ENCODE measurements at regions not wholly inside any gene's neighbourhood (a gene's known extent, or its start where the extent isn't known, plus 50 kb on each side); places are given as distances from the start of the nearest gene placed in this dataset.

GRCh38 chr10:113463777-113464176, 89.1 kb upstream of the HABP2 start:
- H3K4me3 Mint-ChIP-seq = no peak overlapping the region
- Histone ChIP-seq H3K9ac (ENCODE audit: extremely low read depth, low read length, poor library complexity, severe bottlenecking) (no peak overlapping the region), H3K4me3 (ENCODE audit: low read length) (no peak overlapping the region), H3K36me3 (ENCODE audit: control insufficient read depth, insufficient read depth, low read length) (no peaks in the 10 kb centered on the region), H3K27ac (ENCODE audit: low read depth, low read length) (no peak overlapping the region), H3K9me3 (ENCODE audit: control insufficient read depth, low read length) (no peaks in the 10 kb centered on the region), H3K27me3 (ENCODE audit: control insufficient read depth, insufficient read depth, low read length, poor library complexity, severe bottlenecking) (no peaks in the 10 kb centered on the region), H3K4me1 (ENCODE audit: control insufficient read depth, insufficient read depth, low read length) (peaks cover 3% of the 10 kb centered on the region)
- H3K9me3 Mint-ChIP-seq = no peaks in the 10 kb centered on the region
- no peak for TF ChIP-seq CTCF (conservative IDR thresholded peaks at IDR 0.05)
- no peaks in the 10 kb centered on the region for H3K36me3 Mint-ChIP-seq (ENCODE audit: low read depth)
- H3K27me3 Mint-ChIP-seq (ENCODE audit: insufficient read depth) = peaks cover 5% of the 10 kb centered on the region
- H3K4me1 Mint-ChIP-seq = peaks cover 18% of the 10 kb centered on the region
- no peak for DNase-seq
- no peak overlapping the region for H3K27ac Mint-ChIP-seq
- 92 to 95% methylated on average over 3 of the region's 3 CpGs for WGBS, 2 experiments (ENCODE audit: insufficient coverage in 1 of 2, insufficient read length in 1 of 2)

- Mint-ChIP-seq H3K27ac (no peak overlapping the region), H3K4me3 (no peak overlapping the region), H3K9me3 (peaks cover 23% of the 10 kb centered on the region), H3K36me3 (ENCODE audit: low read depth) (peaks cover 4% of the 10 kb centered on the region), H3K4me1 (peaks cover 14% of the 10 kb centered on the region), H3K27me3 (ENCODE audit: insufficient read depth) (peaks cover 5% of the 10 kb centered on the region)
- Histone ChIP-seq H3K4me3 (ENCODE audit: low read length) (no peak overlapping the region), H3K27ac (ENCODE audit: low read depth, low read length) (no peak overlapping the region), H3K9me3 (ENCODE audit: control insufficient read depth, low read length) (peaks cover 25% of the 10 kb centered on the region), H3K4me1 (ENCODE audit: control insufficient read depth, insufficient read depth, low read length) (no peaks in the 10 kb centered on the region), H3K36me3 (ENCODE audit: control insufficient read depth, insufficient read depth, low read length) (no peaks in the 10 kb centered on the region), H3K27me3 (ENCODE audit: control insufficient read depth, insufficient read depth, low read length, poor library complexity, severe bottlenecking) (no peaks in the 10 kb centered on the region), H3K9ac (ENCODE audit: extremely low read depth, low read length, poor library complexity, severe bottlenecking) (no peak overlapping the region)
- no peak for DNase-seq
- no peak for TF ChIP-seq CTCF (conservative IDR thresholded peaks at IDR 0.05)
- WGBS, 2 experiments (ENCODE audit: insufficient coverage in 1 of 2, insufficient read length in 1 of 2) = 100% methylated on average over 1 of the region's 3 CpGs; no CpG with 5 or more reads in 1 of the 2 experiments
These were observed 83.1 kb upstream of the HABP2 start for GRCh38 chr10:113469796-113470195.

GRCh38 chr10:113470372-113471240, 82.2 kb upstream of the HABP2 start:
- no peak for TF ChIP-seq CTCF (conservative IDR thresholded peaks at IDR 0.05)
- Histone ChIP-seq H3K36me3 (ENCODE audit: control insufficient read depth, insufficient read depth, low read length) (no peaks in the 10 kb centered on the region), H3K9ac (ENCODE audit: extremely low read depth, low read length, poor library complexity, severe bottlenecking) (no peak overlapping the region), H3K9me3 (ENCODE audit: control insufficient read depth, low read length) (peaks cover 25% of the 10 kb centered on the region), H3K4me3 (ENCODE audit: low read length) (no peak overlapping the region), H3K27ac (ENCODE audit: low read depth, low read length) (no peak overlapping the region), H3K4me1 (ENCODE audit: control insufficient read depth, insufficient read depth, low read length) (no peaks in the 10 kb centered on the region), H3K27me3 (ENCODE audit: control insufficient read depth, insufficient read depth, low read length, poor library complexity, severe bottlenecking) (no peaks in the 10 kb centered on the region)
- Mint-ChIP-seq H3K36me3 (ENCODE audit: low read depth) (peaks cover 4% of the 10 kb centered on the region), H3K4me1 (peaks cover 19% of the 10 kb centered on the region), H3K27ac (no peak overlapping the region), H3K9me3 (peaks cover 23% of the 10 kb centered on the region), H3K4me3 (no peak overlapping the region), H3K27me3 (ENCODE audit: insufficient read depth) (peaks cover 6% of the 10 kb centered on the region)
- DNase-seq = no peak
- WGBS, 2 experiments (ENCODE audit: insufficient coverage in 1 of 2, insufficient read length in 1 of 2) = 92 to 100% methylated on average over 4 to 5 of the region's 5 CpGs
